ENCODE measurements at regions not wholly inside any gene's neighbourhood (a gene's known extent, or its start where the extent isn't known, plus 50 kb on each side); places are given as distances from the start of the nearest gene placed in this dataset.

DNA sequence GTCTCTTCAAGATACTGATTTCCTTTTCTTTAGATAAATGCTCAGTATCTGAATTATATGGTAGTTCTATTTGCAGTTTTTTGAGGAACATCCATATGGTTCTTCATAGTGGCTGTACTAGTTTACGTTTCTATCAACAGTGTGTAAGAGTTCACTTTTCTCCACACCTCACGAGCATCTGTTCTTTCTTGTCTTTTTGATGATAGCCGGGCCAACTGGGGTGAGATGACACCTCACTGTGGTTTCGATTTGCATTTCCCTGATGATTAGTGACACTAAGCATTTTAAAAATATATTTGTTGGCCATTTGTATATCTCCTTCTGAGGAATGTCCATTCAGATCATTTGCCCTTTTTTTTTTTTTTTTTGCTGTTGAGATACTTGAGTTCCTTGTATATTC is 458.8 kb downstream of the SETBP1 start:
- TF ChIP-seq, protein P1, sequence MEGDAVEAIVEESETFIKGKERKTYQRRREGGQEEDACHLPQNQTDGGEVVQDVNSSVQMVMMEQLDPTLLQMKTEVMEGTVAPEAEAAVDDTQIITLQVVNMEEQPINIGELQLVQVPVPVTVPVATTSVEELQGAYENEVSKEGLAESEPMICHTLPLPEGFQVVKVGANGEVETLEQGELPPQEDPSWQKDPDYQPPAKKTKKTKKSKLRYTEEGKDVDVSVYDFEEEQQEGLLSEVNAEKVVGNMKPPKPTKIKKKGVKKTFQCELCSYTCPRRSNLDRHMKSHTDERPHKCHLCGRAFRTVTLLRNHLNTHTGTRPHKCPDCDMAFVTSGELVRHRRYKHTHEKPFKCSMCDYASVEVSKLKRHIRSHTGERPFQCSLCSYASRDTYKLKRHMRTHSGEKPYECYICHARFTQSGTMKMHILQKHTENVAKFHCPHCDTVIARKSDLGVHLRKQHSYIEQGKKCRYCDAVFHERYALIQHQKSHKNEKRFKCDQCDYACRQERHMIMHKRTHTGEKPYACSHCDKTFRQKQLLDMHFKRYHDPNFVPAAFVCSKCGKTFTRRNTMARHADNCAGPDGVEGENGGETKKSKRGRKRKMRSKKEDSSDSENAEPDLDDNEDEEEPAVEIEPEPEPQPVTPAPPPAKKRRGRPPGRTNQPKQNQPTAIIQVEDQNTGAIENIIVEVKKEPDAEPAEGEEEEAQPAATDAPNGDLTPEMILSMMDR (conservative IDR thresholded peaks at IDR 0.05): no peak
- no peak for TF ChIP-seq ZFX (IDR thresholded peaks at IDR 0.05)
- H3K27ac ChIP-seq: no peak overlapping the region

DNA sequence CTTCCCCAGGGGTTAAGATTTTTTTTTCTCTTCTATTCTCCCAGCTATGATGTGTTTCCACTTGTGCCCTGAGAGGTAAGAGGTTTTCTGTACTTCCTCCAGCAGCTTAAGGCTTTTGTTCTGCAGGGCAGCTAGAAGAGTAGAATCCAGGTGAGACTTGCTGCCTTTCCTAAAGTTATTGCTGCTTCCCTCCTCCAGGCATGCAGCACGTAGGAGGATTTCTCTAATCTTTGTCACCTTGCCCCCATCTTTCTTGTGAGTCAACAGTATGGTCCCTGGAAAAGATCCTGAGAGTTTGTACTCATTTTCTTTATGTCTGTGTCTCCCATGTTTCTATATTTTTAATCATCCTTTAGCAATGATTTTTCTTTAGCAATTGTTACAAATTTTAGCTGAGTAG is 462.2 kb downstream of the SETBP1 start:
- TF ChIP-seq, protein P1 (conservative IDR thresholded peaks at IDR 0.05): no peak
- no peak for TF ChIP-seq ZFX (IDR thresholded peaks at IDR 0.05)

DNA sequence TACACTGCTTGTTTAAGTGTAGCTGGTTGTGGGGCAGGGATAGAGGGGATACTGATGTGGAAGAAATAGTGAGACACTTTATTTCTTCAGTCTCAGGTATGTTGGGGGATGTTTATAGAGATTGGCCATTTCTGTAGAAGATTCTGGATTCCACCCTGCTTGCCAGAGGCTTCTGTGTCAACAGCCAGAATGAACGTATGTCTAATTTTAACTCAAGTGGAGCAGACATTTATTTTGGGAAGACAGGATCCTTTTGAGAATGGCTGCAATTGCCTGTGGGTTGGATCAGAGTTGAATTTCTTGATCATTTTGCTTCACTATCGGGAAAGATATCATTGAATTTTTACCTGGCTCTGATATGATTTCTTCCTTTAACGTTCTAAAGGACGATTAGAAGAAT is 465.6 kb upstream of the SLC14A2 start:
- TF ChIP-seq, protein P1 (conservative IDR thresholded peaks at IDR 0.05): no peak
- TF ChIP-seq ZFX (IDR thresholded peaks at IDR 0.05): no peak
- H3K27ac ChIP-seq: no peak overlapping the region

More for the DNA sequence above, 462.2 kb downstream of the SETBP1 start:
- no peak overlapping the region for H3K27ac ChIP-seq

DNA sequence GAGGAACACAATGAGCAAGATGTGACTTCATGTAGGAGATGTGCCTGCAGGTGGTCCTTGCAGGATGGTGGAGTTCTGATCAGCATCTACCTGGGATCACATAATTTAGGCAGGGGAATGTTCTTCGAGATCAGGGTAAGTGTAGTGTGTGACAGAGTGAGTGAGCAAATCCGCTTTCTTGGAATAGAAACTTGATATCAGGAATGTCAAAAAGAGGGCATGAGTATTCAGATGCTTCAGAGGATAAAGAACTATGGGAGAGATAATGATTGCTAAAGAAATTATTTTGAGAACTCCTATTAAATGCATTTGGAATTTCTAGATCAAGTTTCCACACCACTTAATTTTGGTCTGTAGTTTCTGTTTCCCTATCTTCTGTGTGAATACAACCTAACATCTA is 463.6 kb upstream of the SLC14A2 start:
- H3K27ac ChIP-seq: no peak overlapping the region
- TF ChIP-seq, protein P1 (conservative IDR thresholded peaks at IDR 0.05): no peak
- no peak for TF ChIP-seq ZFX (IDR thresholded peaks at IDR 0.05)

DNA sequence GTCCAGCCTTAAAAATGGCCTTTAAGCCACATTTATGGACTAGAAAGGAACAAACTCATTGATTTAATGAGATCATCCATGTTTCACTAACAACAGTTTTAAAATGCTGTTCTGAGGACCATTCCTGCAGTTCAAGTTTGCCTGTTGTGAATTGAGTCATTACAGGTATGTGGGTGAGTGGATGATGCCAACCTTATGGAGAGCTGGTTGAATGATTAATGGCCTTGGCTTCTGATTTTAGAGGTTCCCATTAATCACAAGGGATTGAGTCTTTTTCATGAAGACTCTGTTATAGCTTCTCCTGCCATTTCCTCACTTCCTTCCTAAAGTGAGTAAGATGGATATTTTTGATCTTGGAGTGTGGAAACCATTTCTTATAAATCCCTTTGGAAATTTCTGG is 459.8 kb upstream of the SLC14A2 start:
- no peak for TF ChIP-seq ZFX (IDR thresholded peaks at IDR 0.05)
- no peak overlapping the region for H3K27ac ChIP-seq

DNA sequence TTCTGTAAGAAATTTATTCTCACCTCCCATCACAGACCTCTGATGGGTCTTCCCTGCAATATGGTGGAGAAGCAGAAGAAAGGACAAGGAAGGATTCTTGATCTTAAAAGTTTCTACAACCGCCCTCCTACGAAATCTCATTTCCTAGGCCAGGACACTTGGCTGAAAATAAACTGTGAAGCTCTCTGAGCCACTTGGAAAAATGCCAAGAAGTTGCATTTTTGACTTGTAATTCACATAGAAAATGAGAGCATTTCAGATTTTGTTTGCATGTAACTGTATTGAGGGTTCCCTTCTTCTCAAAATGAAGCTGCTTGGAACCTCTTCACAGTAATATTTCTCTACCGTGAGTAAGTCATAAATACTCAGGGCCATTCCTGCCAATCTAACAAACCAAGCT is 458.3 kb upstream of the SLC14A2 start:
- H3K27ac ChIP-seq: no peak overlapping the region
- TF ChIP-seq ZFX (IDR thresholded peaks at IDR 0.05): no peak
- TF ChIP-seq, protein P1 (conservative IDR thresholded peaks at IDR 0.05): no peak

DNA sequence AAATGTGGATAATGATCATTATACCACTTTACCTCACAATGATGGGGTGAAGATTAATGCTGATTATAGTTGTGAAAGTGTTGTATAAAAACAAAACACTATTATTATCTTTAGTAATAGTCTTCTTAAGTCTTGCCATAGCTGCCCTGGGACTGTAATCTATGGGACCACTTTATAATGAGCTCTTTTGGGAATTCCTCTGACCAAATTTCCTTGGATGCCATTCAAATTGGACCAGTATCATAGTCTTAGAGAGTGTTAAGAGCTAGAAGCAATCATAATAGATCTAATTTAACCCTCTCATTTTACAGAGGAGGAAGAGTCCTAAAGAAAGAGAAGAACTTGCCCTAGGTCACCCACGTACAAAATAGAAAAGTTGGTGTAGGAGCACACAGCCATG is 457.7 kb upstream of the SLC14A2 start:
- H3K27ac ChIP-seq: no peak overlapping the region
- TF ChIP-seq ZFX (IDR thresholded peaks at IDR 0.05): no peak
- TF ChIP-seq, protein P1 (conservative IDR thresholded peaks at IDR 0.05): no peak

DNA sequence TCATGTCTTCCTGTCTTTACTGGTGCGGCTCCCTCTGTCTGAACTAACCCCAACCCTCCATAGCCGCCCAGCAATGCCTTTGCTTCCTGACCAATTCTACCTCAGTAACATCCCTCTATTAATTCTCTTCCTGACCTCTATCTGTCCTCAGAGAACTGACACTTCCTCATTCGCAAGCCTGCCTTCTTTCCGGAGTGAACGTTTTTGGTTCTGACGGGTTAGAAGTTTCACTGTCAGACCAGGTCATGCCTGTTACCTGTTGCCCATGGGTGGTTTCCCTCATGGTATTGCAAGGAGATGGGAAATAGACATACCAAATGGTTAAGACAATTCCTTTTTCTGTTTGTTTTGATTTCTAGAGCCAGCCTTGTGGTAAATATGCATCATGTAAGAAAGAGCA is 453.4 kb upstream of the SLC14A2 start:
- TF ChIP-seq ZFX (IDR thresholded peaks at IDR 0.05): no peak
- TF ChIP-seq, protein P1 (conservative IDR thresholded peaks at IDR 0.05): no peak
- no peak overlapping the region for H3K27ac ChIP-seq

Data from C4-2B (cell line).